Loucy (cell line): ENCODE measurements at regions not wholly inside any gene's neighbourhood (a gene's known extent, or its start where the extent isn't known, plus 50 kb on each side); places are given as distances from the start of the nearest gene placed in this dataset.

Experiments
- EZH2phosphoT487 ChIP-seq: fragments of 200-600 bp; IDR thresholded peaks from 2 replicates; pipeline ENCODE4 v1.6.1; 2018; ENCODE audit warnings: antibody characterized with exemption, mild to moderate bottlenecking, moderate library complexity, borderline replicate concordance
- TF ChIP-seq, protein P1 (sequence below): fragments of 200-600 bp; sonication (generic); conservative IDR thresholded peaks from 2 replicates; pipeline ENCODE4 v1.5.1; 2014; ENCODE audit warnings: mild to moderate bottlenecking, antibody characterized with exemption, low read length

- TF ChIP-seq, protein P1, sequence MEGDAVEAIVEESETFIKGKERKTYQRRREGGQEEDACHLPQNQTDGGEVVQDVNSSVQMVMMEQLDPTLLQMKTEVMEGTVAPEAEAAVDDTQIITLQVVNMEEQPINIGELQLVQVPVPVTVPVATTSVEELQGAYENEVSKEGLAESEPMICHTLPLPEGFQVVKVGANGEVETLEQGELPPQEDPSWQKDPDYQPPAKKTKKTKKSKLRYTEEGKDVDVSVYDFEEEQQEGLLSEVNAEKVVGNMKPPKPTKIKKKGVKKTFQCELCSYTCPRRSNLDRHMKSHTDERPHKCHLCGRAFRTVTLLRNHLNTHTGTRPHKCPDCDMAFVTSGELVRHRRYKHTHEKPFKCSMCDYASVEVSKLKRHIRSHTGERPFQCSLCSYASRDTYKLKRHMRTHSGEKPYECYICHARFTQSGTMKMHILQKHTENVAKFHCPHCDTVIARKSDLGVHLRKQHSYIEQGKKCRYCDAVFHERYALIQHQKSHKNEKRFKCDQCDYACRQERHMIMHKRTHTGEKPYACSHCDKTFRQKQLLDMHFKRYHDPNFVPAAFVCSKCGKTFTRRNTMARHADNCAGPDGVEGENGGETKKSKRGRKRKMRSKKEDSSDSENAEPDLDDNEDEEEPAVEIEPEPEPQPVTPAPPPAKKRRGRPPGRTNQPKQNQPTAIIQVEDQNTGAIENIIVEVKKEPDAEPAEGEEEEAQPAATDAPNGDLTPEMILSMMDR, result no peak
- no peak for TF ChIP-seq EZH2phosphoT487
Measured at GRCh38 chr6:67591910-67592309, 1043.2 kb upstream of the ADGRB3 start.
